ENCODE measurements at regions not wholly inside any gene's neighbourhood (a gene's known extent, or its start where the extent isn't known, plus 50 kb on each side); places are given as distances from the start of the nearest gene placed in this dataset.
A peak's percentile ranks its signal among the peaks of the same experiment; 100 is the strongest.

GRCh38 chr11:112516755-112517154 lies 256.1 kb upstream of the PLET1 start:
- no peaks in the 10 kb centered on the region for H3K4me1 ChIP-seq (ENCODE audit: insufficient read depth, low read length)
- no peaks in the 10 kb centered on the region for H3K9me3 ChIP-seq (ENCODE audit: low read length)
- H3K4me2 ChIP-seq (ENCODE audit: low read depth, low read length) = no peak overlapping the region
- no peak overlapping the region for H3K9ac ChIP-seq (ENCODE audit: insufficient read depth, low read depth, low read length)
- WGBS (ENCODE audit: low lambda C conversion rate) = 4% methylated on average over 2 of the region's 2 CpGs
- intact Hi-C loops (cut with micrococcal nuclease; ENCODE audit: unreplicated experiment) (no loop called here), in situ Hi-C loops (cut with HindIII; ENCODE audit: extremely low pct_ligation_motif_present, low pct_unique_long_range_greater_than_20kb) (no loop called here)
- no peaks in the 10 kb centered on the region for H3K79me2 ChIP-seq (ENCODE audit: insufficient read depth, low read length)
- no TSS peak for BruUV-seq (replicated peaks)
- H3K4me3 ChIP-seq (replicated peaks in 1 of 3; ENCODE audit: insufficient read depth in 1 of 3, low read depth in 2 of 3, low read length in 3 of 3) = no peak overlapping the region
- ATAC-seq = no peak
- H4K20me1 ChIP-seq (ENCODE audit: insufficient read depth, low read length) = no peaks in the 10 kb centered on the region
- TF ChIP-seq, protein P1, sequence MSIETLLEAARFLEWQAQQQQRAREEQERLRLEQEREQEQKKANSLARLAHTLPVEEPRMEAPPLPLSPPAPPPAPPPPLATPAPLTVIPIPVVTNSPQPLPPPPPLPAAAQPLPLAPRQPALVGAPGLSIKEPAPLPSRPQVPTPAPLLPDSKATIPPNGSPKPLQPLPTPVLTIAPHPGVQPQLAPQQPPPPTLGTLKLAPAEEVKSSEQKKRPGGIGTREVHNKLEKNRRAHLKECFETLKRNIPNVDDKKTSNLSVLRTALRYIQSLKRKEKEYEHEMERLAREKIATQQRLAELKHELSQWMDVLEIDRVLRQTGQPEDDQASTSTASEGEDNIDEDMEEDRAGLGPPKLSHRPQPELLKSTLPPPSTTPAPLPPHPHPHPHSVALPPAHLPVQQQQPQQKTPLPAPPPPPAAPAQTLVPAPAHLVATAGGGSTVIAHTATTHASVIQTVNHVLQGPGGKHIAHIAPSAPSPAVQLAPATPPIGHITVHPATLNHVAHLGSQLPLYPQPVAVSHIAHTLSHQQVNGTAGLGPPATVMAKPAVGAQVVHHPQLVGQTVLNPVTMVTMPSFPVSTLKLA (IDR thresholded peaks at IDR 0.05) = 0 out of 2 replicates have a peak, but pooled peaks have one; percentile 9
- TF ChIP-seq ISL2 (CRISPR knock-in tag; IDR thresholded peaks at IDR 0.05) = no peak
- no peak for FAIRE-seq
- no peaks in the 10 kb centered on the region; a peak in 2 of 5 replicates for H3K27me3 ChIP-seq (ENCODE audit: control insufficient read depth in 1 of 2, insufficient read depth in 2 of 2, low read length in 2 of 2)
- no peaks in the 10 kb centered on the region for H3K36me3 ChIP-seq (replicated peaks in 1 of 2; ENCODE audit: control insufficient read depth in 1 of 2, insufficient read depth in 2 of 2, low read length in 2 of 2)
- no peak overlapping the region for H2AFZ ChIP-seq (ENCODE audit: low read length)
- H3K27ac ChIP-seq (ENCODE audit: extremely low read length, insufficient read depth, low read length) = no peak overlapping the region
- CTCF ChIA-PET (ENCODE audit: low intra/inter-chr PET ratio, low total read pairs) = no interaction called here
- no peak for DNase-seq (ENCODE audit: low spot score)
- POLR2A ChIA-PET = no interaction called here

- no peak for ATAC-seq
Observed at GRCh38 chr11:112518371-112518770, 257.7 kb upstream of the PLET1 start.

More at GRCh38 chr11:112518371-112518770, 257.7 kb upstream of the PLET1 start:
- no peaks in the 10 kb centered on the region for H4K20me1 ChIP-seq (ENCODE audit: insufficient read depth, low read length)
- no peak overlapping the region for H3K9ac ChIP-seq (ENCODE audit: insufficient read depth, low read depth, low read length)
- WGBS (ENCODE audit: low lambda C conversion rate) = 5% methylated on average over 1 of the region's 1 CpG
- DNase-seq (ENCODE audit: low spot score) (no peak), FAIRE-seq (no peak)
- H3K4me3 ChIP-seq (replicated peaks in 1 of 3; ENCODE audit: insufficient read depth in 1 of 3, low read depth in 2 of 3, low read length in 3 of 3) = no peak overlapping the region
- no peak overlapping the region for H2AFZ ChIP-seq (ENCODE audit: low read length)
- no peaks in the 10 kb centered on the region for H3K9me3 ChIP-seq (ENCODE audit: low read length)
- intact Hi-C loops (cut with micrococcal nuclease; ENCODE audit: unreplicated experiment) = no loop called here
- CTCF ChIA-PET (ENCODE audit: low intra/inter-chr PET ratio, low total read pairs) = no interaction called here
- no peaks in the 10 kb centered on the region; a peak in 2 of 5 replicates for H3K27me3 ChIP-seq (ENCODE audit: control insufficient read depth in 1 of 2, insufficient read depth in 2 of 2, low read length in 2 of 2)
- POLR2A ChIA-PET = no interaction called here
- no peaks in the 10 kb centered on the region for H3K36me3 ChIP-seq (replicated peaks in 1 of 2; ENCODE audit: control insufficient read depth in 1 of 2, insufficient read depth in 2 of 2, low read length in 2 of 2)
- no peaks in the 10 kb centered on the region for H3K79me2 ChIP-seq (ENCODE audit: insufficient read depth, low read length)
- H3K4me2 ChIP-seq (ENCODE audit: low read depth, low read length) = no peak overlapping the region
- TF ChIP-seq MTA1 (CRISPR knock-in tag; IDR thresholded peaks at IDR 0.05; ENCODE audit: borderline replicate concordance) = no peak
- TF ChIP-seq KAT2B (IDR thresholded peaks at IDR 0.05; ENCODE audit: borderline replicate concordance, low read depth, low read length) = no peak
- TF ChIP-seq YEATS4 (CRISPR knock-in tag; IDR thresholded peaks at IDR 0.05; ENCODE audit: borderline replicate concordance) = no peak
- TF ChIP-seq SRSF4 (IDR thresholded peaks at IDR 0.05; ENCODE audit: low read depth, low read length, poor library complexity, severe bottlenecking) = no peak
- H3K27ac ChIP-seq (ENCODE audit: extremely low read length, insufficient read depth, low read length) = no peak overlapping the region
- no peaks in the 10 kb centered on the region for H3K4me1 ChIP-seq (ENCODE audit: insufficient read depth, low read length)
- in situ Hi-C loops (cut with HindIII; ENCODE audit: extremely low pct_ligation_motif_present, low pct_unique_long_range_greater_than_20kb) = no loop called here
- BruUV-seq (replicated peaks) = no TSS peak

Data from HepG2 (cell line).